Fibroblast of lung (primary cell): ENCODE measurements at regions not wholly inside any gene's neighbourhood (a gene's known extent, or its start where the extent isn't known, plus 50 kb on each side); places are given as distances from the start of the nearest gene placed in this dataset.

ENCODE experiments used
- CTCF ChIP-seq, 2 donors: IDR thresholded peaks in 1 of 2; conservative IDR thresholded peaks in 1 of 2; 1 replicate in 1 of 2; 2 replicates in 1 of 2; pipeline ENCODE4 v1.5.1; 2011 to 2012; ENCODE audit warnings: low read length in 2 of 2, control low read depth in 1 of 2, inconsistent platforms in 1 of 2, low read depth in 1 of 2, mild to moderate bottlenecking in 1 of 2
- EZH2 ChIP-seq: IDR thresholded peaks from 2 replicates; pipeline ENCODE4 v1.5.1; 2012; ENCODE audit warnings: low read length, control low read depth, mild to moderate bottlenecking; ENCODE audit errors: missing control alignments

GRCh38 chr21:17989780-17990179, 170.6 kb upstream of the C21orf91 start:
- TF ChIP-seq CTCF (conservative IDR thresholded peaks at IDR 0.05 in 1 of 2, IDR thresholded peaks at IDR 0.05 in 1 of 2; ENCODE audit: low read depth in 1 of 2, low read length in 2 of 2) (no peak), EZH2 (no peak)
